GM23338 (cell line): ENCODE measurements at regions not wholly inside any gene's neighbourhood (a gene's known extent, or its start where the extent isn't known, plus 50 kb on each side); places are given as distances from the start of the nearest gene placed in this dataset.

Experiments used
- CREB1 ChIP-seq: fragments of 250-450 bp; sonication (Bioruptor Pico); IDR thresholded peaks from 2 replicates; pipeline ENCODE4 v1.5.0; 2020; ENCODE audit warnings: low read depth, mild to moderate bottlenecking, moderate library complexity
- CTCF ChIP-seq, 2 experiments: fragments of 200-600 bp in 1 of 2; sonication (generic) in 1 of 2; conservative IDR thresholded peaks; 2 replicates each; pipeline versions ENCODE4 v1.5.1 to v1.6.1; 2016 to 2017; ENCODE audit warnings: antibody characterized with exemption in 2 of 2, low read depth in 2 of 2, mild to moderate bottlenecking in 2 of 2, moderate library complexity in 1 of 2
- ETS1 ChIP-seq: IDR thresholded peaks from 2 replicates; pipeline ENCODE4 v1.6.1; 2016; ENCODE audit warnings: antibody characterized with exemption
- EZH2 ChIP-seq: fragments of 200-600 bp; sonication (generic); IDR thresholded peaks from one replicate; pipeline ENCODE4 v1.8.0; 2017; ENCODE audit warnings: antibody characterized with exemption, mild to moderate bottlenecking, low read depth; ENCODE audit not compliant: unreplicated experiment
- EZH2phosphoT487 ChIP-seq: fragments of 200-600 bp; sonication (generic); IDR thresholded peaks from one replicate; pipeline ENCODE4 v1.8.1; 2018; ENCODE audit warnings: antibody characterized with exemption; ENCODE audit not compliant: unreplicated experiment
- JUNB ChIP-seq: IDR thresholded peaks from one replicate; pipeline ENCODE4 v1.6.1; 2016; ENCODE audit warnings: antibody characterized with exemption; ENCODE audit not compliant: unreplicated experiment
- NANOG ChIP-seq: IDR thresholded peaks from 2 replicates; pipeline ENCODE4 v1.6.1; 2016; ENCODE audit warnings: antibody characterized with exemption, borderline replicate concordance
- POLR2AphosphoS5 ChIP-seq: IDR thresholded peaks from 2 replicates; pipeline ENCODE4 v1.6.1; 2016; ENCODE audit warnings: antibody characterized with exemption, low read depth
- REST ChIP-seq: IDR thresholded peaks from one replicate; pipeline ENCODE4 v1.6.1; 2018; ENCODE audit warnings: antibody characterized with exemption; ENCODE audit not compliant: unreplicated experiment
- ZNF331 ChIP-seq: fragments of 250-450 bp; sonication (Bioruptor Pico); IDR thresholded peaks from 2 replicates; pipeline ENCODE4 v1.5.0; 2020; ENCODE audit warnings: low read depth, mild to moderate bottlenecking, moderate library complexity

GRCh38 chr5:104612005-104612404, 1049.4 kb upstream of the NUDT12 start:
- TF ChIP-seq EZH2 (no peak), CTCF (conservative IDR thresholded peaks at IDR 0.05; ENCODE audit: low read depth in 2 of 2) (no peak), POLR2AphosphoS5 (no peak), REST (no peak), CREB1 (CRISPR knock-in tag) (no peak), EZH2phosphoT487 (no peak), JUNB (no peak), ETS1 (no peak), NANOG (no peak), ZNF331 (CRISPR knock-in tag) (no peak)
